Neural progenitor cell (in vitro differentiated cells): ENCODE measurements at regions not wholly inside any gene's neighbourhood (a gene's known extent, or its start where the extent isn't known, plus 50 kb on each side); places are given as distances from the start of the nearest gene placed in this dataset.

Experiments
- DNase-seq: peaks from one replicate; pipeline ENCODE4 v3.0.0-alpha.2; 2016; ENCODE audit warnings: low spot score
- H2AFZ ChIP-seq: fragments of 200-600 bp; sonication (generic); replicated peaks from 2 replicates; pipeline ENCODE4 v1.6.1; 2016; ENCODE audit warnings: antibody characterized with exemption
- H3F3A ChIP-seq: fragments of 200-600 bp; sonication (generic); 2 replicates; pipeline ENCODE4 v1.6.1; 2016; ENCODE audit warnings: antibody characterized with exemption, low read depth
- H3K27ac ChIP-seq: fragments of 200-600 bp; sonication (generic); 2 replicates; pipeline ENCODE4 v1.5.1; 2016; ENCODE audit warnings: mild to moderate bottlenecking
- H3K27me3 ChIP-seq: fragments of 200-600 bp; sonication (generic); 2 replicates; pipeline ENCODE4 v1.6.1; 2016; ENCODE audit warnings: mild to moderate bottlenecking, moderate library complexity
- H3K36me3 ChIP-seq: fragments of 200-600 bp; sonication (generic); 2 replicates; pipeline ENCODE4 v1.5.1; 2016
- H3K4me1 ChIP-seq: fragments of 200-600 bp; sonication (generic); 2 replicates; pipeline ENCODE4 v1.6.1; 2016; ENCODE audit warnings: mixed run types
- H3K4me2 ChIP-seq: fragments of 200-600 bp; sonication (generic); 2 replicates; pipeline ENCODE4 v1.6.1; 2016
- H3K4me3 ChIP-seq: fragments of 200-600 bp; sonication (generic); 2 replicates; pipeline ENCODE4 v1.5.1; 2016
- H3K79me2 ChIP-seq: fragments of 200-600 bp; sonication (generic); 2 replicates; pipeline ENCODE4 v1.6.1; 2016; ENCODE audit warnings: low read depth
- H3K9ac ChIP-seq: fragments of 200-600 bp; sonication (generic); 2 replicates; pipeline ENCODE4 v1.6.1; 2016
- H3K9me3 ChIP-seq: fragments of 200-600 bp; sonication (generic); 2 replicates; pipeline ENCODE4 v1.5.1; 2016; ENCODE audit warnings: low read depth
- H4K20me1 ChIP-seq: fragments of 200-600 bp; sonication (generic); 2 replicates; pipeline ENCODE4 v1.6.1; 2016; ENCODE audit warnings: low read depth
- H3K27ac Mint-ChIP-seq: 3 replicates; pipeline ENCODE4 v1.8.0; 2021; ENCODE audit warnings: mixed read lengths
- H3K27me3 Mint-ChIP-seq: 2 replicates; pipeline ENCODE4 v1.8.0; 2022; ENCODE audit warnings: low read depth, mild to moderate bottlenecking, inconsistent platforms, moderate library complexity, mixed read lengths; ENCODE audit not compliant: insufficient read depth
- H3K36me3 Mint-ChIP-seq: 3 replicates; pipeline ENCODE4 v1.8.0; 2021; ENCODE audit warnings: mixed read lengths
- H3K4me1 Mint-ChIP-seq: 3 replicates; pipeline ENCODE4 v1.8.0; 2021; ENCODE audit warnings: mixed read lengths
- H3K4me3 Mint-ChIP-seq: 3 replicates; pipeline ENCODE4 v1.8.0; 2021; ENCODE audit warnings: mild to moderate bottlenecking, moderate library complexity, mixed read lengths
- H3K9me3 Mint-ChIP-seq: 3 replicates; pipeline ENCODE4 v1.8.0; 2020; ENCODE audit warnings: mixed read lengths
- CTCF ChIP-seq: fragments of 200-600 bp; sonication (generic); IDR thresholded peaks from 2 replicates; pipeline ENCODE4 v1.5.1; 2017; ENCODE audit warnings: antibody characterized with exemption, mild to moderate bottlenecking
- EZH2 ChIP-seq: fragments of 200-600 bp; sonication (generic); IDR thresholded peaks from 2 replicates; pipeline ENCODE4 v1.6.1; 2017; ENCODE audit warnings: antibody characterized with exemption, mild to moderate bottlenecking, moderate library complexity
- EZH2phosphoT487 ChIP-seq: fragments of 200-600 bp; sonication (generic); IDR thresholded peaks from 2 replicates; pipeline ENCODE4 v1.6.1; 2017; ENCODE audit warnings: antibody characterized with exemption

GRCh38 chr16:7278636-7279035 lies 54.0 kb upstream of the RBFOX1 start:
- H3K9ac ChIP-seq: no peak overlapping the region
- no peaks in the 10 kb centered on the region for H3K9me3 ChIP-seq
- Mint-ChIP-seq H3K9me3 (no peaks in the 10 kb centered on the region), H3K27me3 (peaks cover 2% of the 10 kb centered on the region), H3K4me3 (no peak overlapping the region), H3K4me1 (peaks cover 5% of the 10 kb centered on the region), H3K27ac (no peak overlapping the region), H3K36me3 (no peaks in the 10 kb centered on the region)
- no peaks in the 10 kb centered on the region for H3K79me2 ChIP-seq
- no peak overlapping the region for H3K4me2 ChIP-seq
- DNase-seq: no peak
- no peak overlapping the region for H3K4me3 ChIP-seq
- no peak for TF ChIP-seq CTCF
- TF ChIP-seq EZH2: no peak
- no peak for TF ChIP-seq EZH2phosphoT487
- no peaks in the 10 kb centered on the region for H3K36me3 ChIP-seq
- H3K4me1 ChIP-seq: no peaks in the 10 kb centered on the region
- no peaks in the 10 kb centered on the region for H3K27me3 ChIP-seq
- H3F3A ChIP-seq: no peaks in the 10 kb centered on the region
- H3K27ac ChIP-seq: no peak overlapping the region
- no peaks in the 10 kb centered on the region for H4K20me1 ChIP-seq
- H2AFZ ChIP-seq: no peak overlapping the region

- peaks cover 4% of the 10 kb centered on the region for H3K4me1 Mint-ChIP-seq
- H3K27ac Mint-ChIP-seq: no peak overlapping the region
- Histone ChIP-seq H3K9me3 (no peaks in the 10 kb centered on the region), H3K79me2 (no peaks in the 10 kb centered on the region), H4K20me1 (no peaks in the 10 kb centered on the region), H3F3A (no peaks in the 10 kb centered on the region), H3K36me3 (no peaks in the 10 kb centered on the region), H2AFZ (no peak overlapping the region), H3K27me3 (no peaks in the 10 kb centered on the region), H3K4me3 (no peak overlapping the region), H3K9ac (no peak overlapping the region), H3K4me1 (no peaks in the 10 kb centered on the region), H3K4me2 (no peak overlapping the region), H3K27ac (no peak overlapping the region)
- no peak for DNase-seq
- no peak overlapping the region for H3K4me3 Mint-ChIP-seq
- TF ChIP-seq EZH2: no peak
- no peak for TF ChIP-seq EZH2phosphoT487
- TF ChIP-seq CTCF: no peak
- H3K9me3 Mint-ChIP-seq: no peaks in the 10 kb centered on the region
- H3K27me3 Mint-ChIP-seq: peaks cover 2% of the 10 kb centered on the region
- H3K36me3 Mint-ChIP-seq: no peaks in the 10 kb centered on the region
Observed at GRCh38 chr16:7272567-7273158, 60.0 kb upstream of the RBFOX1 start.

GRCh38 chr16:7271486-7271885 lies 61.2 kb upstream of the RBFOX1 start:
- Histone ChIP-seq H2AFZ (no peak overlapping the region), H3K4me1 (no peaks in the 10 kb centered on the region), H4K20me1 (no peaks in the 10 kb centered on the region), H3K4me3 (no peak overlapping the region), H3K27me3 (no peaks in the 10 kb centered on the region), H3K36me3 (no peaks in the 10 kb centered on the region), H3F3A (no peaks in the 10 kb centered on the region), H3K27ac (no peak overlapping the region), H3K79me2 (no peaks in the 10 kb centered on the region), H3K9ac (no peak overlapping the region), H3K4me2 (no peak overlapping the region), H3K9me3 (no peaks in the 10 kb centered on the region)
- no peaks in the 10 kb centered on the region for H3K9me3 Mint-ChIP-seq
- H3K27ac Mint-ChIP-seq: no peak overlapping the region
- H3K4me1 Mint-ChIP-seq: peaks cover 4% of the 10 kb centered on the region
- no peak overlapping the region for H3K4me3 Mint-ChIP-seq
- DNase-seq: no peak
- H3K36me3 Mint-ChIP-seq: no peaks in the 10 kb centered on the region
- TF ChIP-seq EZH2phosphoT487: no peak
- no peak for TF ChIP-seq CTCF
- no peak for TF ChIP-seq EZH2
- peaks cover 2% of the 10 kb centered on the region for H3K27me3 Mint-ChIP-seq
